ENCODE measurements at regions not wholly inside any gene's neighbourhood (a gene's known extent, or its start where the extent isn't known, plus 50 kb on each side); places are given as distances from the start of the nearest gene placed in this dataset.

- TF ChIP-seq CTCF (IDR thresholded peaks at IDR 0.05; ENCODE audit: low read depth, low read length) = no peak
- TF ChIP-seq EZH2phosphoT487 (IDR thresholded peaks at IDR 0.05; ENCODE audit: low read depth) = no peak
These were observed 310.0 kb downstream of the BTG1 start for GRCh38 chr12:91835693-91836092.

Data from OCI-LY3 (cell line).